ENCODE measurements at regions not wholly inside any gene's neighbourhood (a gene's known extent, or its start where the extent isn't known, plus 50 kb on each side); places are given as distances from the start of the nearest gene placed in this dataset.

DNA sequence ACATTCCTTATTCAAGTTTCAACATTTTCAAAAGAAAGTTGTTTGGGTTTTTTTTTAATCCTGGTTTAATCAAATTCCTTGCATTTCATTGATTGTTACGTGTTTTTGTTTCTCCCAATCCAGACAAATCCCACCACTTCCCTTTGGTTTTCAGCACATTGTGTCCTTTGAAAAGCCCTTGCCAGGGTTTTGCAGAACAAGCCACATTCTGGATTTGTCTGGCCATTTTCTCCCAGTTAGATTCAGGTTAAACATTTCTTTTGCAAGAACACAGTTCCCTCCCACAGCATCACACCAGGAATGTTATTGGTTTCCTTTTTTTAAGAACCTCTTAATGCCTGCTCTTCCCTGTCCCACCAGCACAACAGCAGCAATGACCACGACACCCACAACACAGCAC is 278.0 kb upstream of the SALL1 start:
- H3K36me3 Mint-ChIP-seq (ENCODE audit: low read depth), result no peaks in the 10 kb centered on the region
- DNase-seq, result no peak
- peaks cover 38% of the 10 kb centered on the region for H3K4me1 Mint-ChIP-seq (ENCODE audit: low read depth)
- no peaks in the 10 kb centered on the region for H3K9me3 Mint-ChIP-seq
- no peak for TF ChIP-seq CTCF (IDR thresholded peaks at IDR 0.05)
- no peaks in the 10 kb centered on the region; the same call in 1 of the 2 replicates for H3K27me3 Mint-ChIP-seq (ENCODE audit: insufficient read depth)
- H3K27ac Mint-ChIP-seq, result no peak overlapping the region
- H3K4me3 Mint-ChIP-seq, result no peak overlapping the region

DNA sequence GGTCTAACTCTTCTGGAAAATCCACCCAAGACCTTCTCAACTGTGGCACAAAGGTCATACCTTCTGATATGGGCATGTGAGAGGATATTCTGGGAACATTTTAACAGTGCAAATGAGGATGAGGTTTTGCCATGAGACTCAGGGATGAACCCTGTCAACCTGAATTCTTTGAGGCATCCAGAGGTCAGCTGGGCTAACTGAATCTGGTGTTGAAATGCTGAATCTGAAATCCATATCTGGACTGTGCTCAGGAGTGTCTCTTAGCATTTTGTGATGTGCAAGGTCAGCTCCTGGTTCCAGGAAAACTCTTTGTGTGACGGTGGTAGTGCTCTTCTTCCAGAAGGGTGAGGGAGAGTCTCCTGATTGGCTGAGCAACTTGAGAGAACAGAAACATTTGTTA is 276.0 kb upstream of the SALL1 start:
- H3K4me1 Mint-ChIP-seq (ENCODE audit: low read depth), result peaks cover 29% of the 10 kb centered on the region
- no peaks in the 10 kb centered on the region for H3K9me3 Mint-ChIP-seq
- no peak overlapping the region for H3K27ac Mint-ChIP-seq
- TF ChIP-seq CTCF (IDR thresholded peaks at IDR 0.05), result no peak
- no peaks in the 10 kb centered on the region for H3K36me3 Mint-ChIP-seq (ENCODE audit: low read depth)
- DNase-seq, result no peak
- H3K27me3 Mint-ChIP-seq (ENCODE audit: insufficient read depth), result no peaks in the 10 kb centered on the region
- H3K4me3 Mint-ChIP-seq, result no peak overlapping the region

DNA sequence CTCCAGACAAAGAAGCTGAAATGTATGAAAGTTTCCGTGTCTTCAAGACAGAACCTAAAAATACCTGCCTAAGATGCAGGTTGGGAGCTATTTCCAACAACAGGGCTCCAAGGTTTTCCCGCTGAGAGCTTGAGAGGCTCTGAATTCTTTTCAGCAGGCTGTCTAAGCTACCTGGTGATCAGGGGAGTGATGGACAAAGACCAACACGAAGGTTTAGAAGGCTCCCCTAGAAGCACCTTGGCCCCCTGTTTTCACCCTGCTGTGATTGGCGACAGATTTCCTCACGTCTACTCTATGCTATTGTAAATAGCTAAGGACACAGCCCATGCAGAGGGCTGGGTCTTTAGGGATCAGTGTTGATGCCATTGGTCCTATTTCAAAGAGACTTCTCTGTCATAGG is 275.2 kb upstream of the SALL1 start:
- Mint-ChIP-seq H3K4me1 (ENCODE audit: low read depth) (peaks cover 21% of the 10 kb centered on the region), H3K27me3 (ENCODE audit: insufficient read depth) (peaks cover 2% of the 10 kb centered on the region; the same call in 1 of the 2 replicates), H3K9me3 (no peaks in the 10 kb centered on the region), H3K4me3 (no peak overlapping the region), H3K27ac (no peak overlapping the region), H3K36me3 (ENCODE audit: low read depth) (no peaks in the 10 kb centered on the region)
- no peak for TF ChIP-seq CTCF (IDR thresholded peaks at IDR 0.05)
- no peak for DNase-seq

DNA sequence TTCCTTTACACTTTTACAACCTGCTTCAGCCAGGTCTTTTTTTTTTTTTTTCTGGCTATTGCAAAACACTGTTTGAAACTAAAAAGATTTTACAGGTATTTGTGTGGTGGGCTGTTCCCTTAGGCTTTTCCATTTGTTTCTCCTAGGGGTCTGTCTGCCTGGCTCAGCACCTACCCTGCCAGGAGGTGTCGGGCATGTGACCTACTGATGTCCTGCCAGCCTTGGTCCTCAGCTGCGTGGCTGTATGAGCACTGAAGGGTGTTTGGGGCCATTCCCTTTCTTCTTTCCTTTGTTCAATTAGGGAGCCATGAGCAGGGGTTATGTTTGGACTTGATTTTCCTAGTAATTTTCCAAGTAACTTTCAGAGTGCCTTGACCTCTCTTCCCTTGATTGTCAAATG is 269.2 kb upstream of the SALL1 start:
- DNase-seq, result no peak
- H3K4me3 Mint-ChIP-seq, result no peak overlapping the region
- H3K27ac Mint-ChIP-seq, result no peak overlapping the region
- H3K9me3 Mint-ChIP-seq, result no peaks in the 10 kb centered on the region
- H3K4me1 Mint-ChIP-seq (ENCODE audit: low read depth), result no peaks in the 10 kb centered on the region
- no peaks in the 10 kb centered on the region for H3K36me3 Mint-ChIP-seq (ENCODE audit: low read depth)
- H3K27me3 Mint-ChIP-seq (ENCODE audit: insufficient read depth), result peaks cover 6% of the 10 kb centered on the region; the same call in 1 of the 2 replicates
- no peak for TF ChIP-seq CTCF (IDR thresholded peaks at IDR 0.05)

DNA sequence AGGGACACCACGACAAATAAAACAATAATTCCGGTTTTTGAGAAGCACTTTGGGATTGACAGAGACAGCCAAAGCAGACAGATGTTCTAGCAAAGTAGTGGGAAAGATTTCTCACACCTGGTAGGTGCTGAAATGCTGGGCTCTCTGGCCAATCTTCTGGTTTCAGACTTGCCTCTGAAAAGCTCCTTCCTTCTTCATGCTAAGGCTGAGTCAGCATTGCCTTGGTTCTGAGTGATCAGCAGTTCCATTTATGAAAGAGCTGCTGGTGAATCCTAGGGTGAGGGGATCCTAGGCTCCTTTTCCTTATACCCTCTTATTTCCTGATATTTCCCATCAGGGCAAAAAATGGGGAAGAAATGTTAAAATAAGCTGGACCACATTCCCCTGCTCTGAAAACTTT is 268.7 kb upstream of the SALL1 start:
- Mint-ChIP-seq H3K4me3 (no peak overlapping the region), H3K36me3 (ENCODE audit: low read depth) (no peaks in the 10 kb centered on the region), H3K9me3 (no peaks in the 10 kb centered on the region), H3K27ac (no peak overlapping the region), H3K4me1 (ENCODE audit: low read depth) (no peaks in the 10 kb centered on the region), H3K27me3 (ENCODE audit: insufficient read depth) (peaks cover 6% of the 10 kb centered on the region; the same call in 1 of the 2 replicates)
- no peak for DNase-seq
- no peak for TF ChIP-seq CTCF (IDR thresholded peaks at IDR 0.05)

DNA sequence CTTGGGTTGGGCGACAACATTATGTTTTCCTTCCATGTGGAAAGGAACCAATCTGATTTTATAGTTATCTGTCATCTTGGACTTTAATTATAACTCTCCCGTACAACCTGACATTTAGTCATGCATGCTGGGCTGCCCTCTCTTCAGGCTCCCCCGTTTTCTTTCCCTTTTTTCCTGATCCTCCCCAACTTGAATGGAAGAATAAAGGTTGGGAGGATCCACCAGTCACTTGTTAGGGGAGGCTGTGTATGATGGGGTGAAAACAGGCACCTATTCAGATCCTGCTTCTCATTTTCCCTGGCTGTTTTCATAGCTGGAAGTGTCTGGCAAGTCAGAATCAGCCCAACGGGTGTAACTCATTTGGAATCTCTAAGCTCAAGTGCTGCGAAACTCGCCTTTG is 267.2 kb upstream of the SALL1 start:
- DNase-seq, result no peak
- Mint-ChIP-seq H3K4me1 (ENCODE audit: low read depth) (no peaks in the 10 kb centered on the region), H3K27me3 (ENCODE audit: insufficient read depth) (peaks cover 9% of the 10 kb centered on the region), H3K36me3 (ENCODE audit: low read depth) (no peaks in the 10 kb centered on the region), H3K27ac (no peak overlapping the region), H3K9me3 (no peaks in the 10 kb centered on the region), H3K4me3 (no peak overlapping the region)
- TF ChIP-seq CTCF (IDR thresholded peaks at IDR 0.05), result no peak

Data from HFFc6 (cell line).